Sigmoid colon (tissue), 6 donors: ENCODE measurements at regions not wholly inside any gene's neighbourhood (a gene's known extent, or its start where the extent isn't known, plus 50 kb on each side); places are given as distances from the start of the nearest gene placed in this dataset.

ENCODE experiments used
- DNase-seq: peaks from one replicate; pipeline ENCODE4 v3.0.0-alpha.2; 2019
- H3K27ac ChIP-seq, 4 donors: fragments of 200-600 bp; sonication (generic); one replicate each; pipeline ENCODE4 v1.5.1; 2016 to 2019; ENCODE audit warnings: mild to moderate bottlenecking in 1 of 4
- H3K27me3 ChIP-seq, 3 donors: fragments of 200-600 bp; sonication (generic); one replicate each; pipeline ENCODE4 v1.5.1; 2019; ENCODE audit warnings: mild to moderate bottlenecking in 1 of 3
- H3K36me3 ChIP-seq, 4 donors: fragments of 200-600 bp; sonication (generic); one replicate each; pipeline ENCODE4 v1.5.1; 2016 to 2019
- H3K4me1 ChIP-seq, 4 donors: fragments of 200-600 bp; sonication (generic); one replicate each; pipeline ENCODE4 v1.5.1; 2017 to 2019
- H3K4me3 ChIP-seq, 4 donors: fragments of 200-600 bp; sonication (generic); one replicate each; pipeline ENCODE4 v1.5.1; 2017 to 2019; ENCODE audit warnings: mild to moderate bottlenecking in 2 of 4, moderate library complexity in 1 of 4
- H3K9me3 ChIP-seq, 4 donors: fragments of 200-600 bp in 3 of 4; sonication (generic) in 3 of 4; one replicate each; pipeline versions ENCODE4 v1.5.1 to v1.6.1; 2013 to 2019
- CTCF ChIP-seq, 4 experiments: fragments of 450-650 bp in 3 of 4; fragments of 200-600 bp in 1 of 4; IDR thresholded peaks; one replicate each; pipeline ENCODE4 v1.5.1; 2016 to 2019; ENCODE audit warnings: antibody characterized with exemption in 4 of 4, mild to moderate bottlenecking in 3 of 4, moderate library complexity in 2 of 4
- EP300 ChIP-seq, 4 donors: sonication (generic); formaldehyde crosslinking; IDR thresholded peaks; one replicate each; pipeline ENCODE4 v1.6.1; 2017; ENCODE audit warnings: antibody characterized with exemption in 4 of 4
- POLR2A ChIP-seq, 2 donors: fragments of 450-650 bp; IDR thresholded peaks; one replicate each; pipeline ENCODE4 v1.6.1; 2016; ENCODE audit warnings: antibody characterized with exemption in 2 of 2, mild to moderate bottlenecking in 2 of 2, moderate library complexity in 2 of 2
- POLR2AphosphoS5 ChIP-seq, 4 donors: sonication (generic); formaldehyde crosslinking; IDR thresholded peaks; one replicate each; pipeline ENCODE4 v1.6.1; 2017; ENCODE audit warnings: antibody characterized with exemption in 4 of 4
- WGBS, 2 donors: extraction: QIAGEN DNeasy Blood & Tissue Kit; methylation state at CpG; one replicate each; pipeline ENCODE4 v1.1.7; 2013; 5-methylcytosine and 5-hydroxymethylcytosine counted together
- intact Hi-C: fragments of 100-400 bp; cut with DNase I; formaldehyde crosslinking; loops from one replicate; pipeline ENCODE4 v1.15.1; 2023
- donor health status: healthy with polysubstance abuse.
- donor health status: healthy.

- no peaks in the 10 kb centered on the region for H3K36me3 ChIP-seq
- WGBS, 2 donors = 23 to 70% methylated on average over 2 of the region's 2 CpGs
- no peaks in the 10 kb centered on the region for H3K4me1 ChIP-seq
- DNase-seq = no peak
- intact Hi-C loops = no loop called here
- TF ChIP-seq CTCF (IDR thresholded peaks at IDR 0.05) = no peak
- TF ChIP-seq POLR2AphosphoS5 (IDR thresholded peaks at IDR 0.05) = no peak
- no peak for TF ChIP-seq POLR2A (IDR thresholded peaks at IDR 0.05)
- TF ChIP-seq EP300 (IDR thresholded peaks at IDR 0.05) = no peak
- H3K9me3 ChIP-seq = no peaks in the 10 kb centered on the region
- H3K27me3 ChIP-seq = no peaks in the 10 kb centered on the region
- no peak overlapping the region for H3K27ac ChIP-seq
- H3K4me3 ChIP-seq = no peak overlapping the region
Measured at GRCh38 chr13:65629926-65630325, 1600.2 kb downstream of the PCDH9 start.

- Histone ChIP-seq H3K36me3 (no peaks in the 10 kb centered on the region), H3K4me3 (no peak overlapping the region), H3K9me3 (no peaks in the 10 kb centered on the region), H3K4me1 (no peaks in the 10 kb centered on the region), H3K27ac (no peak overlapping the region), H3K27me3 (no peaks in the 10 kb centered on the region)
- 82 to 91% methylated on average over 3 of the region's 3 CpGs for WGBS, 2 donors
- TF ChIP-seq POLR2A (IDR thresholded peaks at IDR 0.05) = no peak
- TF ChIP-seq EP300 (IDR thresholded peaks at IDR 0.05) = no peak
- TF ChIP-seq CTCF (IDR thresholded peaks at IDR 0.05) = no peak
- TF ChIP-seq POLR2AphosphoS5 (IDR thresholded peaks at IDR 0.05) = no peak
- DNase-seq = no peak
- intact Hi-C loops = no loop called here
Measured at GRCh38 chr13:65623148-65623547, 1607.0 kb downstream of the PCDH9 start.

- Histone ChIP-seq H3K9me3 (no peaks in the 10 kb centered on the region), H3K27ac (no peak overlapping the region), H3K36me3 (no peaks in the 10 kb centered on the region), H3K4me3 (no peak overlapping the region), H3K4me1 (no peaks in the 10 kb centered on the region), H3K27me3 (no peaks in the 10 kb centered on the region)
- TF ChIP-seq EP300 (IDR thresholded peaks at IDR 0.05) (no peak), POLR2A (IDR thresholded peaks at IDR 0.05) (no peak), POLR2AphosphoS5 (IDR thresholded peaks at IDR 0.05) (no peak), CTCF (IDR thresholded peaks at IDR 0.05) (no peak)
- intact Hi-C loops = no loop called here
- DNase-seq = no peak
- WGBS, 2 donors = 90% methylated on average over 3 of the region's 3 CpGs
Measured at GRCh38 chr13:65615506-65615905, 1614.6 kb downstream of the PCDH9 start.

GRCh38 chr13:65613004-65613403 lies 1617.1 kb downstream of the PCDH9 start:
- H3K4me3 ChIP-seq = no peak overlapping the region
- H3K27me3 ChIP-seq = no peaks in the 10 kb centered on the region
- no peak overlapping the region for H3K27ac ChIP-seq
- no peaks in the 10 kb centered on the region for H3K9me3 ChIP-seq
- no peaks in the 10 kb centered on the region for H3K4me1 ChIP-seq
- 61 to 85% methylated on average over 2 of the region's 2 CpGs for WGBS, 2 donors
- intact Hi-C loops = no loop called here
- no peak for DNase-seq
- H3K36me3 ChIP-seq = no peaks in the 10 kb centered on the region
- TF ChIP-seq POLR2AphosphoS5 (IDR thresholded peaks at IDR 0.05) (no peak), POLR2A (IDR thresholded peaks at IDR 0.05) (no peak), CTCF (IDR thresholded peaks at IDR 0.05) (no peak), EP300 (IDR thresholded peaks at IDR 0.05) (no peak)

- peaks cover 0 to 4% (median 0%) of the 10 kb centered on the region in 4 donors for H3K4me1 ChIP-seq
- no peak overlapping the region for H3K4me3 ChIP-seq
- 81 to 87% methylated on average over 2 of the region's 2 CpGs for WGBS, 2 donors
- no peaks in the 10 kb centered on the region for H3K9me3 ChIP-seq
- intact Hi-C loops = no loop called here
- TF ChIP-seq CTCF (IDR thresholded peaks at IDR 0.05) (no peak), POLR2AphosphoS5 (IDR thresholded peaks at IDR 0.05) (no peak), POLR2A (IDR thresholded peaks at IDR 0.05) (no peak), EP300 (IDR thresholded peaks at IDR 0.05) (no peak)
- DNase-seq = no peak
- H3K36me3 ChIP-seq = no peaks in the 10 kb centered on the region
- no peaks in the 10 kb centered on the region for H3K27me3 ChIP-seq
- no peak overlapping the region for H3K27ac ChIP-seq
Measured at GRCh38 chr13:65609350-65609749, 1620.8 kb downstream of the PCDH9 start.
